ACC112 (cell line): ENCODE measurements at regions not wholly inside any gene's neighbourhood (a gene's known extent, or its start where the extent isn't known, plus 50 kb on each side); places are given as distances from the start of the nearest gene placed in this dataset.

Experiments used
- H2AFZ ChIP-seq: fragments of 200-600 bp; sonication (generic); one replicate; pipeline ENCODE4 v1.6.0; 2017; ENCODE audit warnings: antibody characterized with exemption, low read length; ENCODE audit not compliant: unreplicated experiment
- H3K27ac ChIP-seq: fragments of 200-600 bp; sonication (generic); 2 replicates; pipeline ENCODE4 v1.5.1; 2014; ENCODE audit warnings: low read depth, mild to moderate bottlenecking, antibody characterized with exemption, low read length, moderate library complexity
- H3K27me3 ChIP-seq: fragments of 200-600 bp; sonication (generic); 2 replicates; pipeline ENCODE4 v1.6.1; 2014; ENCODE audit warnings: mild to moderate bottlenecking, antibody characterized with exemption, low read length, moderate library complexity, mixed read lengths; ENCODE audit not compliant: insufficient read depth
- H3K36me3 ChIP-seq: fragments of 200-600 bp; sonication (generic); 2 replicates; pipeline ENCODE4 v1.6.1; 2016; ENCODE audit warnings: mild to moderate bottlenecking, antibody characterized with exemption, low read length, moderate library complexity, mixed read lengths; ENCODE audit not compliant: insufficient read depth
- H3K4me1 ChIP-seq: fragments of 200-600 bp; sonication (generic); one replicate; pipeline ENCODE4 v1.6.1; 2016; ENCODE audit warnings: low read length, mixed read lengths; ENCODE audit not compliant: insufficient read depth, unreplicated experiment, control insufficient read depth
- H3K4me3 ChIP-seq: fragments of 200-600 bp; sonication (generic); 2 replicates; pipeline ENCODE4 v1.5.1; 2014; ENCODE audit warnings: mild to moderate bottlenecking, low read depth, low read length
- H3K79me2 ChIP-seq: fragments of 200-600 bp; sonication (generic); one replicate; pipeline ENCODE4 v1.6.0; 2016; ENCODE audit warnings: low read length; ENCODE audit not compliant: control insufficient read depth, unreplicated experiment, insufficient read depth

DNA sequence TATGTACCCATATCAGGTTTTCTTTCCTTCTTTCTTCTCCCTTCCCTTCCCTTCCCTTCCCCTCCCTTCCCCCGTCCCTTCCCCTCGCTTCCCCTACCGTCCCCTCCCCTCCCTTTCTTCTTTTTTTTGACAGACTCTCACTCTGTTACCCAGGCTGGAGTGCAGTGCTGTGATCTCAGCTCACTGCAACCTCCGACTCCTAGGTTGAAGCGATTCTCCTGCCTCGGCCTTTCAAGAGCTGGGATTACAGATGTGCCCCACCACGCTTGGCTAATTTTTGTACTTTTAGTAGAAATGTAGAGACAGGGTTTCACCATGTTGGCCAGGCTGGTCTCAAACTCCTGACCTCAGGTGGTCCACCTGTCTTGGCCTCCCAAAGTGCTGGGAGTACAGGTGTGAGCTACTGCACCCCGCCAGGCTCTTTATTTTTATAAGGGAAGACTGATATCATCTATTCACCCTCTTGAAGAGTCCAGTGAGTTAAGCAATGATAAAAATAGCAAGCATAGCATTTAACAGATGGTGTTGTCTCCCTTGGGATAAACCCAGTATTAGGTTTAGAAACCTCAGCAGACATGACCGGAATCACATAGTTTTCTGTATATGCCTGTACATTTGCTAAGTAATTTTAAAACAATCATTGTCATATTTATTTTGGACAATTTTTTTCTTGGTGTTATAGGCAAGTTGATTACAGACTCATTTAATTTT is 888.4 kb downstream of the TRIB2 start:
- Histone ChIP-seq H3K27ac (no peak overlapping the region), H3K36me3 (no peaks in the 10 kb centered on the region), H3K4me1 (no peaks in the 10 kb centered on the region), H3K27me3 (no peaks in the 10 kb centered on the region), H3K79me2 (no peaks in the 10 kb centered on the region), H3K4me3 (no peak overlapping the region), H2AFZ (no peak overlapping the region)

DNA sequence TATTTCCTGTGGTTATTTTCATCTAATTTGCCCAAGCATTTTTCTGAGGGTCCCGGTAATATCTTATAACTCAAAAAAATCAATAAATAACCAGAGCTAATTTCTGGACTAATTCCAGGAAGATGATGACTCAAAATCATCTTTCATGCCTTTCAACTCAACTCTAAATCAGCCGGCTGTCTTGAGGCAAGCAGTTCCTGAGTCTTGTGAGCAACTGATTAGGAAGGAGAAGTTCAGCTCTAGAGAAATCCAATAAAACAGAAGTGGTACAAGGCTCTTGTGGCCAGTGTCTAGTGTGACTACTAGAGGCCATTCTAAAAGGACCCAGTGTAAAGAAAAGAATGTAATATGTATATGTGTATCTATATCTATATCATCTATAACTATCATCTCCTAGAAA is 890.4 kb downstream of the TRIB2 start:
- H3K4me1 ChIP-seq, result no peaks in the 10 kb centered on the region
- H2AFZ ChIP-seq, result no peak overlapping the region
- no peak overlapping the region for H3K4me3 ChIP-seq
- H3K36me3 ChIP-seq, result no peaks in the 10 kb centered on the region
- H3K79me2 ChIP-seq, result no peaks in the 10 kb centered on the region
- H3K27me3 ChIP-seq, result no peaks in the 10 kb centered on the region
- H3K27ac ChIP-seq, result no peak overlapping the region

DNA sequence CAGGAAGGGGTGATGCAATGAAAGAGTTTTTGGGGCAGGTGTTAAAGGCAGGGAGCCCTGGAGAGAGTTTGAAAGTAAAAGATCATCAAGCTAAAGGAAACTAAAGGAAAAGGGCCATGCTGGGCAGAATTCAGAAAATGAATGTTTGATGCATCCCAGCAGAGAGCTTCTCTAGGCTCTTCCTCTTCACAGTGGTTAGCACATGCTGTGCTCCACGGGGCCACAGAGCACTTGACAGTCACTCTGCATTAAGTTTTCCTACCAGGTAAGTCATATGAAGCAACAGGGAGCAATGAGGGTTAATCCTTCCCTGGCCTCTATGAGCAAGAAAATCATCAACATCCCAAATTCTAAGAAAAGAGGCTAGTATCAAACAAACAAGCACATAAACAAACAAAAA is 895.2 kb downstream of the TRIB2 start:
- Histone ChIP-seq H3K27me3 (no peaks in the 10 kb centered on the region), H3K27ac (no peak overlapping the region), H3K79me2 (no peaks in the 10 kb centered on the region), H3K4me1 (no peaks in the 10 kb centered on the region), H3K4me3 (no peak overlapping the region), H2AFZ (no peak overlapping the region), H3K36me3 (no peaks in the 10 kb centered on the region)

DNA sequence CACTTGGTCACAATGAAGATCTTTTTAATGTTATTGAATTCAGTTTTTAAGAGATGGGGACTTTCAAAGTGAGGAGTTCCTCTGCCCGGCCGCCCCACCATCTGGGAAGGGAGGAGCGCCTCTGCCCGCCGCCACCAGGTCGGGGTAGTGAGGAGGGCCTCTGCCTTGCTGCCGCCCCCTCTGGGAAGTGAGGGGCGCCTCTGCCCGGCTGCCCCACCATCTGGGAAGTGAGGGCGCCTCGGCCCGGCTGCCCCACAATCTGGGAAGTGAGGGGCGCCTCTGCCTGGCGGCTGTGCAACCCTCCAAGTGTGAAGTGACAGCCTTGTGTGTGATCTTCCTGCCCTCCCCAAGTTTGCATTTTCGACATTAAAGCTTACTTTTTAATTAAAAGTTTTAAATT is 899.3 kb downstream of the TRIB2 start:
- Histone ChIP-seq H3K4me3 (no peak overlapping the region), H3K4me1 (no peaks in the 10 kb centered on the region), H3K27ac (no peak overlapping the region), H2AFZ (no peak overlapping the region), H3K79me2 (no peaks in the 10 kb centered on the region), H3K27me3 (no peaks in the 10 kb centered on the region), H3K36me3 (no peaks in the 10 kb centered on the region)

DNA sequence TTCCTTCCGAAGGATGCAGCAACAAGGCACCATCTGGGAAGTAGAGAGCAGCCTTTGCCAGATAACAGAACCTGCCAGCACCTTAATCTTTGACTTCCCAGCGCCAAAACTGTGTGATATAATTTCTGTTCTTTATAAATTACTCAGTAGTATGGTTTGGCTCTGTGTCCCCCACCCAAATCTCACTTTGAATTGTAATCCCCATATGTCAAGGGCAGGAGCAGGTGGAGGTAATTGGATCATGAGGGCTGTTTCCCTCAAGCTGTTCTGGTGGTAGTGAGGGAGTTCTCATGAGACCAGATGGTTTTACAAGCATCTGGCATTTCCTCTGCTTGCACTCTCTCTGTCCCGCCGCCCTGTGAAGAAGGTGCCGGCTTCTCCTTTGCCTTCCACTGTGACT is 899.9 kb downstream of the TRIB2 start:
- Histone ChIP-seq H3K4me1 (no peaks in the 10 kb centered on the region), H3K79me2 (no peaks in the 10 kb centered on the region), H3K27me3 (no peaks in the 10 kb centered on the region), H3K4me3 (no peak overlapping the region), H3K27ac (no peak overlapping the region), H2AFZ (no peak overlapping the region), H3K36me3 (no peaks in the 10 kb centered on the region)

DNA sequence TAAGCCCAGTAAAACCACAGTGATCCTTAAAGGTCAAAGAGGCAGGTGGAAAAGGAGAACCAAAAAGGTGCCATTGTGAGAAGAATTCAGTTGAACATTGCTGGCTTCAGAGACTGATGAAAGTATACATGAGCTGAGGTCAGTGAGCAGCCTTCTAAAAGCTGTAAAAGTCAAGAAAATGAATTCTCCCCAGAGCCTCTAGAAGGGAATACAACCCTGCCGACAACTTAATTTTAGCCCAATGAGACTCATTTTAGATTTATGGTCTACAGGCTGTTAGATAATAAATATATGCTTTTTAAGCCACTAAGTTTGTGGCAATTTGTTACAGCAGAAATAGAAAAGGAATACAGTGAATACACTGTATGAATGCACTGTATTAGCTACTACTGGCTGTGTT is 911.4 kb downstream of the TRIB2 start:
- no peaks in the 10 kb centered on the region for H3K4me1 ChIP-seq
- H3K79me2 ChIP-seq, result no peaks in the 10 kb centered on the region

DNA sequence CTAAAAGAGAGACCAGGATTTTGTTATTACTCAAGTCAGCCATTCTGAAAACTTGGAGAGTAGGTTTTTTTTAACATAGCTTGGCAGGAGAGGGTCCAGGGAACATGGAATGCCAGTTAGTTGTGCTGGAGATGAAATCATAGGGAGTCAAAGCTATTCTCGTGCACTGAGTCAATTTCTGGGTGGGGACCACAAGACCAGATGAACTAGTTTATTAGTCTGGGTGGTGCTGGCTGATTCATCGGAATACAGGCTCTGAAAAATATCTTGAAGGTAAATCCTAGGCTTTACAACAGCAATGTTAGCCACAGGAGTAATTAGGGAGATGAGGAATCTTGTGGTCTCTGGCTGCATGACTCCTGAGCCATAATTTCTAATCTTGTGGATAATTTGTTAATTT is 921.4 kb downstream of the TRIB2 start:
- Histone ChIP-seq H3K4me1 (no peaks in the 10 kb centered on the region), H2AFZ (no peak overlapping the region)

More for the DNA sequence above, 911.4 kb downstream of the TRIB2 start:
- no peaks in the 10 kb centered on the region for H3K27me3 ChIP-seq
- H3K27ac ChIP-seq, result no peak overlapping the region
- H3K36me3 ChIP-seq, result no peaks in the 10 kb centered on the region
- H2AFZ ChIP-seq, result no peak overlapping the region
- H3K4me3 ChIP-seq, result no peak overlapping the region

DNA sequence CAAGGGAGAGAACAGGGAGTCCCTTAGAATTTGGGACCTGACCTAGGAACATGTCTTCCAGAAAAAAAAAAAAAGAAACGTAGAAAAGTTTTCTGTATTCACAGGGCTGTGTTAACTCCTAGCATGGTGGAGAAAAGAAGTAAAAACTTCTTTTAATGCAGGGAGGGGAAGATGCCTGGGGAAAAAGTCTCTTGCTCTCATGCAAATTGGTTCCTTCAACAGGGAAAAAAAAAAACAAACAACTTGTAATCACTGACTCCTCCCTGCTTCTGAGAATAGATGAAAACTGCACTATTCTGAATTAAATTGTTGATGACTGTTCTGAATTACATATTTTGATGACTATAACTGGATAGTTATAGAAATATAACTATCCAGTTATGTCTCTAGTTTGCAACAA is 933.2 kb downstream of the TRIB2 start:
- H3K27me3 ChIP-seq, result no peaks in the 10 kb centered on the region
- H3K27ac ChIP-seq, result no peak overlapping the region
- H2AFZ ChIP-seq, result no peak overlapping the region
- H3K79me2 ChIP-seq, result no peaks in the 10 kb centered on the region
- 0 out of 2 replicates have a peak, but pooled peaks cover 10% of the 10 kb centered on the region for H3K36me3 ChIP-seq
- H3K4me1 ChIP-seq, result peaks cover 33% of the 10 kb centered on the region
- H3K4me3 ChIP-seq, result no peak overlapping the region

More for the DNA sequence above, 921.4 kb downstream of the TRIB2 start:
- no peak overlapping the region for H3K27ac ChIP-seq
- no peak overlapping the region for H3K4me3 ChIP-seq
- no peaks in the 10 kb centered on the region for H3K36me3 ChIP-seq
- H3K27me3 ChIP-seq, result no peaks in the 10 kb centered on the region
- no peaks in the 10 kb centered on the region for H3K79me2 ChIP-seq

DNA sequence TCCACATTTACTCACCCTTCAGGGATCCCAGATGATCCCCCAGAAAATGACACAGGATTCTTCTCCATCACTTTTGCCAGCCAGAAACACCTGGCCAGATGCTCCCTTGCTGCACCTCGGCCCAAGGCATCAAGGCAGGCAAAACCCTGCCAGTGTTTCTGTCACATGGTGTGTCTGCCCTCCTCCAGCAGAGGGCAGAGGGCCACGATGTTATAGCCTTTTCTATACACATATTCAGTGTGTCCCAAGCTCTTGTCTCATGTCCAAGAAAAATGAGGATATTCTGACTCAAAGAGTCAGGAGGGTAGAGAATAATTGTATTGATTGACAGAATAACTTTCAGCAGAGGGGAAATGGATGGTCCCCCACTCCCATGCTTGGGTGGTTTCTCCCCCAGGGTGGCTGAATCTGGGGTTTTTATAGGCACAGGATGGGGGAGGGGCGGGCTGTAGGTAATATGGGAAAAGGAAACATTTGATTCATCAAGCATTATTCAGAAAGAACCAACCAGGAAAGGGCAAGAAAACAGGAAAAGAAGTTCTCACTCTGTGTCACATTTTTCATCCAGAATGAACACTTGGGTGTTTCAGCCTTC is 933.9 kb downstream of the TRIB2 start:
- no peak overlapping the region for H3K27ac ChIP-seq
- 0 out of 2 replicates have a peak, but pooled peaks cover 10% of the 10 kb centered on the region for H3K36me3 ChIP-seq
- H3K4me1 ChIP-seq, result peaks cover 33% of the 10 kb centered on the region
- no peak overlapping the region for H3K4me3 ChIP-seq
- no peaks in the 10 kb centered on the region for H3K27me3 ChIP-seq
- H2AFZ ChIP-seq, result no peak overlapping the region
- H3K79me2 ChIP-seq, result no peaks in the 10 kb centered on the region

DNA sequence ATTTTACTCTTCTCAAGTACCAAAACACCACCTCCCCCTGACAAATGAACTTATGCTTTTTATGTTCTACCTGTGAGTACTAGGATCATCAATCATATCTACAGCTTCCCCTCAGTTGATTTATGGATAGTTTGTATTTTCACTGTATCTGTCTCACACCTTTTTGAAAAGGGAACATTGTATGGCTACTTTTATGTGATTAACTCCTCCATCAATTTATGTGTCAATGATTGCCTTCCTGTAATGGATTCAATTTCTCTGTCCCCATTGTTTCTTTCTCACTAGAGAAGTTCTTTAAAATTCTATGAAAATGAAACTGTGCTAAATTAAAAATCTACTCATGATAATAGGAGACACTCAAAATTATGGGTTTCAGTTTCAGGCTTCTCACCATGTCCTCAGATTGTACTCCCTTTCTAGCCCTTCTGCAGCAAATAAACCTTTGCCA is 935.0 kb downstream of the TRIB2 start:
- peak overlapping the region; percentile 59 for H2AFZ ChIP-seq
- H3K36me3 ChIP-seq, result 0 out of 2 replicates have a peak, but pooled peaks cover 10% of the 10 kb centered on the region
- H3K4me3 ChIP-seq, result peak overlapping the region; percentile 2; the same call in 1 of the 2 replicates
- peaks cover 33% of the 10 kb centered on the region for H3K4me1 ChIP-seq
- no peaks in the 10 kb centered on the region for H3K27me3 ChIP-seq
- H3K79me2 ChIP-seq, result no peaks in the 10 kb centered on the region
- H3K27ac ChIP-seq, result peak overlapping the region; percentile 93
